Suprapubic skin (tissue), 4 donors: ENCODE measurements at regions not wholly inside any gene's neighbourhood (a gene's known extent, or its start where the extent isn't known, plus 50 kb on each side); places are given as distances from the start of the nearest gene placed in this dataset.

ENCODE experiments used
- CTCF ChIP-seq, 2 donors: fragments of 200-600 bp in 1 of 2; fragments of 450-650 bp in 1 of 2; sonication (generic) in 1 of 2; IDR thresholded peaks; one replicate each; pipeline ENCODE4 v1.5.1; 2016 to 2019; ENCODE audit warnings: antibody characterized with exemption in 2 of 2, mild to moderate bottlenecking in 1 of 2, moderate library complexity in 1 of 2
- EP300 ChIP-seq: sonication (generic); formaldehyde crosslinking; IDR thresholded peaks from one replicate; pipeline ENCODE4 v1.6.1; 2017; ENCODE audit warnings: antibody characterized with exemption
- POLR2A ChIP-seq, 2 donors: fragments of 450-650 bp; IDR thresholded peaks; one replicate each; pipeline ENCODE4 v1.6.1; 2017; ENCODE audit warnings: antibody characterized with exemption in 2 of 2, mild to moderate bottlenecking in 2 of 2, moderate library complexity in 2 of 2
- POLR2AphosphoS5 ChIP-seq, 3 donors: sonication (generic); formaldehyde crosslinking; IDR thresholded peaks; one replicate each; pipeline ENCODE4 v1.6.1; 2017; ENCODE audit warnings: antibody characterized with exemption in 3 of 3

DNA sequence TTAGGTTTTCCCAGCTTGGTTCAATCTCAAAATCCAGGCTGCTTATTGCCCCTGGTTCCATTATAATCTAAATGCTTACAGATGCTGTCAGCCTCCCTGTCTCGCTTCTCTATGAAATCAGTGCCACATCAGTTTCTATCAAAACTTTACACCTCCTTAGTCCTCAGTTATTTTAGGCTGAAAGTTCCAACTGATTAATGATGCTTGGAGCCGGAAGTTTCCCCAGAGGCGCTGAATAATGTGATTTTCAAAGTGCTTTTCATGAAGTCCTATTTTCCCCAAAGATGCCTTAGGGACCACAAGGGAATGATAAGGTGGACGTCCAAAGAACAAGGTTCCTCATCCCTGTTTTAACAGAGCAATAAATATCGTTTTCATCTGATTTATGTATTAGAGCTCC lies 262.4 kb upstream of the RMST start:
- TF ChIP-seq POLR2AphosphoS5 (IDR thresholded peaks at IDR 0.05) (no peak), EP300 (no peak), CTCF (IDR thresholded peaks at IDR 0.05) (no peak), POLR2A (IDR thresholded peaks at IDR 0.05) (no peak)
